Fibroblast of villous mesenchyme (primary cell): ENCODE measurements at regions not wholly inside any gene's neighbourhood (a gene's known extent, or its start where the extent isn't known, plus 50 kb on each side); places are given as distances from the start of the nearest gene placed in this dataset.
A peak's percentile ranks its signal among the peaks of the same experiment; 100 is the strongest.

ENCODE experiments used
- DNase-seq: peaks from one replicate; pipeline ENCODE4 v3.0.0-alpha.2; 2010; ENCODE audit warnings: low read depth
- H3K4me3 ChIP-seq: 2 replicates; pipeline ENCODE4 v1.5.1; 2011; ENCODE audit warnings: low read depth, mild to moderate bottlenecking, low read length
- TF ChIP-seq, protein P1 (sequence below): IDR thresholded peaks from 2 replicates; pipeline ENCODE4 v1.5.1; 2012; ENCODE audit warnings: low read depth, mild to moderate bottlenecking, low read length; ENCODE audit not compliant: insufficient read depth

DNA sequence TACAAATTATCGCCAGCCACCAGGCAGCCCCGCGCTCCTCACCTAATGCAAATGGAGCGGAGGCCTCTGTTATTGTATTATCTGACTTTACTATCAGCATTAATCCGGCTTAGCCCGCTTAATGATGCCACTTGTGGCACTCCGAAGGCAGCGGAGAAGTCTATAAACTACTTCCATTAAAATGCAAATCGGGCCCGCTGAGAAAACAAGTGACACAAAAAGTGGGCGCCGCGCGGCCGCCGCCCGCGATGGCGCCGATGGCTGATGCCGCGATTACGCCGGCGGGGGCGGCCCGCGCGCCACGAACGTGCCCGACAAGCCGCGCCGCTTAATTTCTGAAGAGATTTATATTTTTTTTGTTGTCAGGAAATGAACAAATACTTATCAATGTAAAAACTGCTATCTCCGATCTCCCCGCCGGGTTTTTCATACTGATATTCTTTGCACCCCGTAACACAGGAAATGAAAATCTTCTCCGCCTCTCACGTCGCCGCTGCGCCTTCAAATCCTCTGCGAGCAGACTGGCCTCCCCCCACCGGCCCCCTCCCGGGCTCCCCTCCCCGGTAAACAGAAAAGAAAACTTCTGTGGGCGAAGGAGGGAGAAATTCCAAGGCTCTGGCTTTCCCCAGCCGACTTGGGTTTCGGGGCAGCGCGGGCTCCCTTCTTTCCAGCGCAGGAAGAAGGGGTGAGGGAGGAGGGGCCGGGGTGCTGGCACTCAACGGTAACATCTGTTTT is 221.8 kb downstream of the INSIG2 start:
- H3K4me3 ChIP-seq: peak overlapping the region; percentile 57
- DNase-seq: peak; percentile 13
- TF ChIP-seq, protein P1, sequence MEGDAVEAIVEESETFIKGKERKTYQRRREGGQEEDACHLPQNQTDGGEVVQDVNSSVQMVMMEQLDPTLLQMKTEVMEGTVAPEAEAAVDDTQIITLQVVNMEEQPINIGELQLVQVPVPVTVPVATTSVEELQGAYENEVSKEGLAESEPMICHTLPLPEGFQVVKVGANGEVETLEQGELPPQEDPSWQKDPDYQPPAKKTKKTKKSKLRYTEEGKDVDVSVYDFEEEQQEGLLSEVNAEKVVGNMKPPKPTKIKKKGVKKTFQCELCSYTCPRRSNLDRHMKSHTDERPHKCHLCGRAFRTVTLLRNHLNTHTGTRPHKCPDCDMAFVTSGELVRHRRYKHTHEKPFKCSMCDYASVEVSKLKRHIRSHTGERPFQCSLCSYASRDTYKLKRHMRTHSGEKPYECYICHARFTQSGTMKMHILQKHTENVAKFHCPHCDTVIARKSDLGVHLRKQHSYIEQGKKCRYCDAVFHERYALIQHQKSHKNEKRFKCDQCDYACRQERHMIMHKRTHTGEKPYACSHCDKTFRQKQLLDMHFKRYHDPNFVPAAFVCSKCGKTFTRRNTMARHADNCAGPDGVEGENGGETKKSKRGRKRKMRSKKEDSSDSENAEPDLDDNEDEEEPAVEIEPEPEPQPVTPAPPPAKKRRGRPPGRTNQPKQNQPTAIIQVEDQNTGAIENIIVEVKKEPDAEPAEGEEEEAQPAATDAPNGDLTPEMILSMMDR: no peak

- TF ChIP-seq, protein P1: no peak
- peak overlapping the region; percentile 57 for H3K4me3 ChIP-seq
- DNase-seq: no peak
These were observed 221.1 kb downstream of the INSIG2 start for GRCh38 chr2:118309257-118309945.

GRCh38 chr2:118307864-118308263 is 219.6 kb downstream of the INSIG2 start:
- TF ChIP-seq, protein P1: no peak
- no peak overlapping the region for H3K4me3 ChIP-seq
- no peak for DNase-seq

- TF ChIP-seq, protein P1: no peak
- DNase-seq: no peak
- no peak overlapping the region for H3K4me3 ChIP-seq
These were observed 213.0 kb downstream of the INSIG2 start for GRCh38 chr2:118301248-118301647.

DNA sequence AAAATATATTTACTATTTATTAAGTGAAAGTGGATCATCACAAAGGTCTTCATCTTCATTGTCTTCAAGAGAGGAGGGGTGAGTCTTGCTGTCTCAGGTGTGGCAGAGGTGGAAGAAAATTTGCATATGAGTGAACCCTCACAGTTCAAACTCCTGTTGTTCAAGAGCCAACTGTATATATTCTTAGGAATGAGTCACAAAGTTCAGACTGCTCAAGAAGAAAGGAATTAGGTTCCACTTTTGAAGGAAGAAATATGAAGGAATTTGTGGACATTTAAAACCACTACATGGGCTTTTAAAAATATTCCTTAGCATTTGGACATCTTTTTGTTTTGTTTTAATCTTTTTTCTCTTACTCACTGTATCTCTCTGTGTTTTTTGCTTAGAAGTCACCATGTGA is 212.6 kb downstream of the INSIG2 start:
- no peak for DNase-seq
- TF ChIP-seq, protein P1: no peak

GRCh38 chr2:118296663-118297062 is 208.4 kb downstream of the INSIG2 start:
- DNase-seq: no peak
- no peak overlapping the region for H3K4me3 ChIP-seq
- TF ChIP-seq, protein P1: no peak

More for the DNA sequence above, 212.6 kb downstream of the INSIG2 start:
- H3K4me3 ChIP-seq: no peak overlapping the region
